ENCODE measurements at regions not wholly inside any gene's neighbourhood (a gene's known extent, or its start where the extent isn't known, plus 50 kb on each side); places are given as distances from the start of the nearest gene placed in this dataset.

- TF ChIP-seq POLR2A (IDR thresholded peaks at IDR 0.05; ENCODE audit: low read depth, low read length) (no peak), TAF1 (IDR thresholded peaks at IDR 0.05; ENCODE audit: borderline replicate concordance, low read depth, low read length) (no peak), POLR2AphosphoS5 (IDR thresholded peaks at IDR 0.05; ENCODE audit: low read depth, low read length) (no peak)
Observed at GRCh38 chr6:159493898-159494585, 199.0 kb downstream of the SOD2 start.
